HG02623 (cell line): ENCODE measurements at regions not wholly inside any gene's neighbourhood (a gene's known extent, or its start where the extent isn't known, plus 50 kb on each side); places are given as distances from the start of the nearest gene placed in this dataset.

ENCODE experiments used
- ATAC-seq: cut with Tn5 transposase; IDR thresholded peaks from one replicate; pipeline ENCODE4 v1.9.1; 2021; ENCODE audit warnings: moderate library complexity; ENCODE audit not compliant: unreplicated experiment

DNA sequence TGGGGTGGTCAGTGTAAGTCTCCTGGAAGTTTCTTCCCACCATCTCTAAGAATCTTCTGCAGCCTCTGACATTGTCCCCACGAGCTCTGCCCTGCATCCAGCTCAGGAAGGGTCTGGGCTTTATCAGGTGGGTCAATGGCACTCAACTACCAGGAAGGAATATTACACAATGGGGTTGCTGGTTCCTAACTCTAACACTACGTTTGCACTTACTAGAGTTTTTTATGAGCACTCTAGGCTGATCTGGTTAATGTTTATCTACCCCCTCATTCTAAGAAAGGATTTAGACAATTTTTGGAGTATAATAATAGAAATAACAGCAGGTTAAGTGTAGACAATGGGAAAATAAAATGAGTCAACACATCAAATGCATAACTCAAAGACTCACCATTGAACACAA, 411.1 kb upstream of the RGMA start:
- no peak for ATAC-seq

- no peak for ATAC-seq
Measured at GRCh38 chr15:93497291-93497690, 408.3 kb upstream of the RGMA start.

- ATAC-seq = no peak
Measured at GRCh38 chr15:93496888-93497287, 407.9 kb upstream of the RGMA start.

DNA sequence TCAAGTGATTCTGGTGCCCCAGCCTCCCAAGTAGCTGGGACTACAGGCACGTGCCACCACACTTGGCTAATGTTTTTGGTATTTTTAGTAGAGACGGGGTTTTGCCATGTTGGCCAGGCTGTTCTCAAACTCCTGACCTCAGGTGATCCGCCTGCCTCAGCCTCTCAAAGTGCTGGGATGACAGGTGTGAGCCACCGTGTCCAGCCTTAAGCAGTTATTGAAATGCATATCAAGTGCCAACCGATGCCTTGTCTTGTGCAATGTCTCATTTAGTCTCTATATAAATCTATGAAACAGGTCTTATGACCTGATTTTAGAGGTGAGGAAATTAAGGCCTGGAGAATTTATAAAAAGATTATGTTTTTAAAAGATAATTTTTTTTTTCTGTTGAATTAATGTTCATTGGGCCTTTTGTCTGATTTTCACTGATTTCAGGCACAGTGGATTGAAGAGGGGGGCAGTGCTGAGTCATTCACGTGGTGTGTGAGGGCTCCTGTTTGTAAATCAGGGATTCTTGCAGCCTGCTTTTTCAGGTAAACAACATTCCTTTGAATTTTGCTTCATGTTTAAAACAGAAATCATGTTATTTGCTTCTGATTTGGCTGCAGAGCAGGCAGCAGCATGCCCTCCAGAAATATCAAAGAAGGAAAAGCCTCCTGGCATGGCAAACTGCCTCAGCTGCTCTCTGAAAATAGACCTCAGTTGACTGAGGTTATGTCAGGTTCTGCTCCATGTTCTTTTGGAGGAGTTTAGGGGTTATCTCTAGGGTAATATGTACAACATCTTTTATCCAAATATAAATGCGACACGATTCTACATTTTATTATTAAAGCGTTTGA, 407.0 kb upstream of the RGMA start:
- ATAC-seq = no peak

- no peak for ATAC-seq
Measured at GRCh38 chr15:93493172-93493571, 404.2 kb upstream of the RGMA start.

DNA sequence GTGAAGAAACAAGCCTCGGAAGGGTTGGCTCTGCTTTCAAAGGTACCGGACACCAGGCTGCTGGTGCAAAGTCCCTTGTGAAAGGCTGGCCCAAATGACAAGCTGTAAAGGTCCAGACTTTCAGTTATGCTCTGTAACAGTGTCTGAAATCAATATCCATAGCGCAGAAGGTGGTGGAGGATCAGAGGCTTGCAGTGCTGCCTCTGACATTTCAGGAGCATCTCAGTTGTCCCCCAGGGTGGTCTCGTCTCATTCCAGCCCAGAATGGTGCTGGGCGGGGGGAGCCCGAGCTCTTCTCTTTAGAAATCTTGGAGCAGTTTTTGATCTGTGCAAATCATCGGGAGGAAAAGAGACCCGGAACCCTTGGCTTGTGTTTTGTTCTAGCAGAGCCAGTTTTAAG, 402.3 kb upstream of the RGMA start:
- no peak for ATAC-seq

GRCh38 chr15:93488296-93488713, 399.3 kb upstream of the RGMA start:
- ATAC-seq = no peak

- ATAC-seq = no peak
Measured at GRCh38 chr15:93486407-93487117, 397.6 kb upstream of the RGMA start.

GRCh38 chr15:93485438-93486327, 396.7 kb upstream of the RGMA start:
- no peak for ATAC-seq

GRCh38 chr15:93483923-93484322, 394.9 kb upstream of the RGMA start:
- no peak for ATAC-seq

DNA sequence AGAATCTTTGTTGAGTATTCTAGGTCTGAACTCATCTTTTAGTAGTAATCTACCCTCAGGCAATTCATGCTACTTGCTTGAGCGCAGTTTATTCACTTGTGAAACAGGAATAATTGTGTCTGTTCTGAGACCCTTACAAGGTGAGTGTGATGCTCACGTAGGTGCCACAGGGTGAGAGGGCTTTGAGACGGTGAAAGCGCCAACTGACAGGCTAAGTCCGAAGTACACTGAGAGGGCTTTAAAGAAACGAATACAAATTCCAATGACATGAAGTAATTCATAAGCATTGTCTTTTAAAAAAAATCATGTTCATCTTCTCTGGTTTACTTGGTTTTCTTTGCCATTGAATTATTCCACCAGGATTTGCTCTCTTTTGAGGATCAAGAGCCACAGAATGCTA, 393.7 kb upstream of the RGMA start:
- ATAC-seq = no peak

- ATAC-seq = no peak
Measured at GRCh38 chr15:93479715-93480114, 390.7 kb upstream of the RGMA start.

DNA sequence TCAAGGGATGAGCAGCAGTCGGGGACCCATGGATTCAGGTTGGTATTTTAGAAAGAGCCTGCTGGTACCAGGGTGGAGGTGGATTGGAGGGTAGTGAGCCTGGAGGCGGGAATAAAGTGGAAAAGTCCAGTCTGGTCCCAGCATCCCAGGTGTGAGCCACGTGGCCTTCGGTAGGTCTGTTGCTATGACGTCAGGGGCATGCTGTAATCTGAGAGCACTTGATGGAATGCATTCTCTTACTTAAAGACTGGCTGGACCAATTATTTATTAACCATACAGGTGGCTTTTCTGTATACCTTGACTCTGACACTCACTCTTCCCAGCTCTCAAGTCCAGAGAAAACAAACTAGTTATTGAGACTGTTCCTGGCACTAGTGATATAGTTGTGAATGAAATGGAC, 389.9 kb upstream of the RGMA start:
- ATAC-seq = no peak

GRCh38 chr15:93477721-93478120, 388.7 kb upstream of the RGMA start:
- ATAC-seq = no peak

DNA sequence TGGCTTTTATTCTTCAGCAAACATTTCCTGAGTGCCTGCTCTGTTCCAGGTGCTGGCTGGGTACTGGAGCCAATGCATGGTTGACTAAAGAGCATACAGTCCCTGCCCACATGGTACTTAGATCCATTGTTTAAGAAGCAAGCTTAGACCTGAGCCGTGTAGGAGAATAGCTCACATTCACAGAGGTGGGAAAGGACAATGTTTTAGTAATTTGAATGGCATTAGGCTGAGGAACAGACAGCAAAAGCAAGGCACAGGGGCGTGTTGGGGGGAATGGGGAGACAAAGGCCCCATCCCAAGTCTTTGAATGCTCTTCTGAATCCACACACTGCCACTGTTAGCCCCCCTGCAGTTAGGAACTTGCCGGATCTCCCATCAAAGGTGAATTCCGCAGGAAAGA, 388.2 kb upstream of the RGMA start:
- no peak for ATAC-seq

DNA sequence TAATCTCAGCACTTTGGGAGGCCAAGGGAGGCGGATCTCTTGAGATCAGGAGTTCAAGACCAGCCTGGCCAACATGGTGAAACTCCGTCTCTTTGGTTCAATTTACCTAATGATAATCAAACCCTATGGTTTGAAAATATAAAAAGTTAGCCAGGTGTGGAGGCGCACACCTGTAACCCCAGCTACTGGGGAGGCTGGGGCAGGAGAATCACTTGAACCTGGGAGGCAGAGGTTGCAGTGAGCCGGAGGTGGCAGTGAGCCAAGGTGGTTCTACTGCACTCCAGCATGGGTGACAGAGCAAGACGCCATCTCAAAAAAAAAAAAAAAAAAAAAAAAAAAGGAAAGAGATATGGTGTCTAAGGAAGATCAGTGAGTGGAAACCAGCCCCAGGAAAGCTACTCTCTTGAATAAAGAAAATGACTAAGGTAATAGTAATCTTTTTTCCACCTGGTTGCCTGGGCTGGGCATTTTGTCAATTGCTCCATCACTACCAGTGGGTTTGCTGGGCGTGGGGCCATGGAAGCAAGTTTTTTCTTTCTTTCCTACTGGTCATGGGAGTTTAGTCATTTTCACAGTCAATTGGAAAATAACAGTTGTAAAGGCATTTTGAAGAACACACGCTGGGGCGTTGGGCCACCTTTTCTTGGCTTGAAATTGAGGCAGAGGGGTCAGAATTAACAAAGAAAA, 387.6 kb upstream of the RGMA start:
- no peak for ATAC-seq

DNA sequence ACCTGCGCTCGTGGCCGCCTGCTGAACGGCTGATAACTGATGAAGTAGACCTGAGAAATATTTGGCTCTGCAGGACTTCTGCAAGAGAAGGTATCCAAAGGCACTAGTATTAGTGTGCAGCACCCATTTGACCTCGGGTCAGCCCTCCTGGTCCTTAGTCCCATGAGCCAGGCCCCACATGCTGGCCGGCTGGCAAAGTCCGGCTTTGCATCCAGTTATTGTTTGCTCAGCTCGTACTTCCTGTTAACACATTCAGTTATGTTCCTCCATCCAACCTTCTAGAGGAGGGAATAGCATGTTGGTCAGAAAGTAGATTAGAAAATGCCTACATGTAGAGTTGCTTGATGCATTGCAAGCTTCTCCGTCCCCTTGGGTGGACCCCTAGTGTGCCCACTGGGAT, 385.7 kb upstream of the RGMA start:
- ATAC-seq = no peak

DNA sequence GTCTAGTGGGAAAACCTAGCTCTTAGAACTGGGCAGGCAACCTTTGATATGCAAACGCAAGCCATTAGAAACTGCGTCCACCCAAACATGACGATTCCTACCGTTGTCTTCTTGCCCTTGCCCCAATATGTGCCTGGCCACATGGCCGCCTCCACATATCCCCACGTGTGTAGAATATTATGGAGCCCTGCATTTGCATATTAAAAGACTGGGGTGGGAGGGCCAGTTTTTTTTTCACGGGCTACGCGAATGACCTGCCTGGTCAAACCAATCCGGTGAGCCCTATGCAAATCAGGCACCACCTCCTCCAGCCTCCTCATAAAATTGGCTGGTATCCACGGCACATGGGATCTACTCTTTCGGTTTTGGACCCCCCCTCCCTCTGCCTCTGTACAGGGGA, 381.0 kb upstream of the RGMA start:
- ATAC-seq = no peak

DNA sequence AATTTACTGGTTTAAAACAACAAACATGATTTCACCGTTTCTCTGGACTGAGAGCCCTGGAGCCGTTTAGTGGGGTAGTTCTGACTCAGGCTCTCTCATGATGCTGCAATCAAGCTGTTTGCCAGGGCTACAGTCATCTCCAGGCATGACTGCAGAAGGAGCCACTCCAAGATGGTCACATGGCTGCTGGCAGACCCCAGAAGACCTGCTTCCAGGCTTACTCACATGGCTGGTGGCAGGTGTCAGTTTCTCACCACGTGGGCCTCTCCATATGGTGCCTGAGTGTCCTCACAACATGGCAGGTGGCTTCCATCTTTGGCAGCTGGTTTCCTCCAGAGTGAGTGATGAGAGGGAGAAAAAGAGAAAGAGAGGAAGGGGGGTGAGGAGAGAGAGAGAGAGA, 378.3 kb upstream of the RGMA start:
- no peak for ATAC-seq

GRCh38 chr15:93466380-93466779, 377.4 kb upstream of the RGMA start:
- no peak for ATAC-seq

DNA sequence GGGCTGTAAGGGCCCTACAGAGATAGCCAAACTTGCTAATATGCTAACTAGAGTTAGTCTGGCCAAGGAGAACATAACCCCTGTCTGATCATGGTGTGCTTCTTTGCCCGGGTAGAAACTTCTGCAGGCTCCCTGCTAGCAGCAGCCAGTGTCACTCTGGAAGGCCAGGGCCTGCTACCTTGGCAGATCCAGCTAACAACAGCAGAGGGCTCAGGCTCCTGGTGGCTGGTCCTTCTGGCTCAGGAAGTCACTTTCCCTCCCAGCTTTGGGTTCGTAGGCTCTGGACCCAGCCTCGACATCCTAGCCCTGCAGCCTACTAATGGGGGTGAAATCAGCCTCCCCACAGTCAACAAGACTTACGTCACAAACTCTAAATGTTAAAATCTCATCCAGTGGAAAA, 373.7 kb upstream of the RGMA start:
- no peak for ATAC-seq
